Calu3 (cell line): ENCODE measurements at regions not wholly inside any gene's neighbourhood (a gene's known extent, or its start where the extent isn't known, plus 50 kb on each side); places are given as distances from the start of the nearest gene placed in this dataset.

Experiments used
- BruUV-seq: library from RNA; stranded (reverse); fragments of 400-500 nt; replicated peaks from 2 replicates; lab custom pipeline; 2021; lab: Mats Ljungman, UMichigan
- CTCF ChIA-PET: fragments of 300-600 bp; sonication (Branson Sonifier 250); formaldehyde crosslinking; loops from one replicate; lab custom pipeline; 2022; ENCODE audit warnings: antibody characterized with exemption; lab: Charles Lee
- DNase-seq: peaks from one replicate; pipeline ENCODE4 v3.0.0; 2022
- H3K27ac Mint-ChIP-seq: one replicate; pipeline ENCODE4 v1.8.0; 2022; ENCODE audit warnings: mixed read lengths; ENCODE audit not compliant: unreplicated experiment
- H3K27me3 Mint-ChIP-seq: one replicate; pipeline ENCODE4 v1.8.0; 2022; ENCODE audit warnings: mixed read lengths; ENCODE audit not compliant: unreplicated experiment
- H3K36me3 Mint-ChIP-seq: one replicate; pipeline ENCODE4 v1.8.0; 2022; ENCODE audit warnings: mild to moderate bottlenecking, moderate library complexity, mixed read lengths; ENCODE audit not compliant: insufficient read depth, unreplicated experiment
- H3K4me1 Mint-ChIP-seq: one replicate; pipeline ENCODE4 v1.8.0; 2022; ENCODE audit warnings: mild to moderate bottlenecking, low read depth, mixed read lengths; ENCODE audit not compliant: unreplicated experiment
- H3K4me3 Mint-ChIP-seq: one replicate; pipeline ENCODE4 v1.8.0; 2022; ENCODE audit warnings: mild to moderate bottlenecking, low read depth, moderate library complexity, mixed read lengths; ENCODE audit not compliant: unreplicated experiment
- H3K9me3 Mint-ChIP-seq: one replicate; pipeline ENCODE4 v1.8.0; 2022; ENCODE audit warnings: low read depth, mixed read lengths; ENCODE audit not compliant: unreplicated experiment
- intact Hi-C: fragments of 100-400 bp; cut with micrococcal nuclease; formaldehyde crosslinking; loops from one replicate; pipeline ENCODE4 v1.10.0; 2022; ENCODE audit not compliant: unreplicated experiment
- TF ChIP-seq, protein P1 (sequence below): fragments of 200-600 bp; IDR thresholded peaks from one replicate; pipeline ENCODE4 v1.8.0; 2022; ENCODE audit warnings: antibody characterized with exemption; ENCODE audit not compliant: unreplicated experiment

DNA sequence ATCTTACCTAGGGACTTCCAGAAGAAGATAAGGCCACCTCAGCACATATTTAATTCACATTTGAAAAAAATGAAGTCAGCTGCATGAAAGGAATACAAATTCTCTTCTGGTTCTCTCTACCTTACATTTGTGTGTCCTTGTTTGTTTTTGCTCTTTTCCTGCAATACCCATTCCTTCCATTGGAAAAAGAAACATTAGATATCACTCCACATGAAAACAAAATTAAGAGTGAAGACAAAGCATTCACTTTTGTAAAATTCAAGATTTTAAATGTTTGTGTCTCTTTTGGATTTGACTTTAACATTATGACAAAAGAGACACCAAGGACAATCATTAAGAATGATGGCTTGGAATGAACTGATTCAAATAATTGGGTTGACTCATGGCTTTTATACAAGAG lies 1351.8 kb downstream of the FSTL5 start:
- Mint-ChIP-seq H3K4me3 (no peak overlapping the region), H3K27me3 (no peaks in the 10 kb centered on the region), H3K36me3 (peaks cover 16% of the 10 kb centered on the region), H3K4me1 (peaks cover 34% of the 10 kb centered on the region), H3K9me3 (peaks cover 6% of the 10 kb centered on the region), H3K27ac (no peak overlapping the region)
- CTCF ChIA-PET, result no interaction called here
- no TSS peak for BruUV-seq
- TF ChIP-seq, protein P1, sequence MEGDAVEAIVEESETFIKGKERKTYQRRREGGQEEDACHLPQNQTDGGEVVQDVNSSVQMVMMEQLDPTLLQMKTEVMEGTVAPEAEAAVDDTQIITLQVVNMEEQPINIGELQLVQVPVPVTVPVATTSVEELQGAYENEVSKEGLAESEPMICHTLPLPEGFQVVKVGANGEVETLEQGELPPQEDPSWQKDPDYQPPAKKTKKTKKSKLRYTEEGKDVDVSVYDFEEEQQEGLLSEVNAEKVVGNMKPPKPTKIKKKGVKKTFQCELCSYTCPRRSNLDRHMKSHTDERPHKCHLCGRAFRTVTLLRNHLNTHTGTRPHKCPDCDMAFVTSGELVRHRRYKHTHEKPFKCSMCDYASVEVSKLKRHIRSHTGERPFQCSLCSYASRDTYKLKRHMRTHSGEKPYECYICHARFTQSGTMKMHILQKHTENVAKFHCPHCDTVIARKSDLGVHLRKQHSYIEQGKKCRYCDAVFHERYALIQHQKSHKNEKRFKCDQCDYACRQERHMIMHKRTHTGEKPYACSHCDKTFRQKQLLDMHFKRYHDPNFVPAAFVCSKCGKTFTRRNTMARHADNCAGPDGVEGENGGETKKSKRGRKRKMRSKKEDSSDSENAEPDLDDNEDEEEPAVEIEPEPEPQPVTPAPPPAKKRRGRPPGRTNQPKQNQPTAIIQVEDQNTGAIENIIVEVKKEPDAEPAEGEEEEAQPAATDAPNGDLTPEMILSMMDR, result no peak
- no peak for DNase-seq
- intact Hi-C loops, result no loop called here

- DNase-seq, result no peak
- H3K9me3 Mint-ChIP-seq, result peaks cover 6% of the 10 kb centered on the region
- H3K27ac Mint-ChIP-seq, result no peak overlapping the region
- no peak overlapping the region for H3K4me3 Mint-ChIP-seq
- no TSS peak for BruUV-seq
- TF ChIP-seq, protein P1, result no peak
- intact Hi-C loops, result no loop called here
- peaks cover 24% of the 10 kb centered on the region for H3K4me1 Mint-ChIP-seq
- H3K27me3 Mint-ChIP-seq, result no peaks in the 10 kb centered on the region
- CTCF ChIA-PET, result no interaction called here
- H3K36me3 Mint-ChIP-seq, result peaks cover 10% of the 10 kb centered on the region
Measured at GRCh38 chr4:160814726-160815125, 1349.1 kb downstream of the FSTL5 start.

- Mint-ChIP-seq H3K4me3 (no peak overlapping the region), H3K4me1 (peaks cover 24% of the 10 kb centered on the region), H3K36me3 (peaks cover 16% of the 10 kb centered on the region), H3K27me3 (no peaks in the 10 kb centered on the region), H3K9me3 (peaks cover 6% of the 10 kb centered on the region), H3K27ac (no peak overlapping the region)
- TF ChIP-seq, protein P1, result no peak
- intact Hi-C loops, result no loop called here
- no TSS peak for BruUV-seq
- CTCF ChIA-PET, result no interaction called here
- no peak for DNase-seq
Measured at GRCh38 chr4:160818571-160818970, 1345.2 kb downstream of the FSTL5 start.

- Mint-ChIP-seq H3K27me3 (no peaks in the 10 kb centered on the region), H3K9me3 (peaks cover 3% of the 10 kb centered on the region), H3K4me1 (peaks cover 15% of the 10 kb centered on the region), H3K27ac (no peak overlapping the region), H3K36me3 (peaks cover 9% of the 10 kb centered on the region), H3K4me3 (no peak overlapping the region)
- no peak for DNase-seq
- no TSS peak for BruUV-seq
- TF ChIP-seq, protein P1, result no peak
- intact Hi-C loops, result loop anchor here (10.0 kb wide), 2 partner anchors 175 to 1055 kb away; no protein-coding TSS in a partner anchor
- CTCF ChIA-PET, result no interaction called here
Measured at GRCh38 chr4:160819791-160820190, 1344.0 kb downstream of the FSTL5 start.
